Sigmoid colon (tissue), 6 donors: ENCODE measurements at regions not wholly inside any gene's neighbourhood (a gene's known extent, or its start where the extent isn't known, plus 50 kb on each side); places are given as distances from the start of the nearest gene placed in this dataset.
"Not testable (repeated sequence)": the region's sequence is repeated elsewhere in the genome, so short reads cannot be mapped to it uniquely, and the experiment has no call there.

Experiments
- DNase-seq: peaks from one replicate; pipeline ENCODE4 v3.0.0-alpha.2; 2019
- H3K27ac ChIP-seq, 4 donors: fragments of 200-600 bp; sonication (generic); one replicate each; pipeline ENCODE4 v1.5.1; 2016 to 2019; ENCODE audit warnings: mild to moderate bottlenecking in 1 of 4
- H3K27me3 ChIP-seq, 3 donors: fragments of 200-600 bp; sonication (generic); one replicate each; pipeline ENCODE4 v1.5.1; 2019; ENCODE audit warnings: mild to moderate bottlenecking in 1 of 3
- H3K36me3 ChIP-seq, 4 donors: fragments of 200-600 bp; sonication (generic); one replicate each; pipeline ENCODE4 v1.5.1; 2016 to 2019
- H3K4me1 ChIP-seq, 4 donors: fragments of 200-600 bp; sonication (generic); one replicate each; pipeline ENCODE4 v1.5.1; 2017 to 2019
- H3K4me3 ChIP-seq, 4 donors: fragments of 200-600 bp; sonication (generic); one replicate each; pipeline ENCODE4 v1.5.1; 2017 to 2019; ENCODE audit warnings: mild to moderate bottlenecking in 2 of 4, moderate library complexity in 1 of 4
- H3K9me3 ChIP-seq, 4 donors: fragments of 200-600 bp in 3 of 4; sonication (generic) in 3 of 4; one replicate each; pipeline versions ENCODE4 v1.5.1 to v1.6.1; 2013 to 2019
- EP300 ChIP-seq, 4 donors: sonication (generic); formaldehyde crosslinking; IDR thresholded peaks; one replicate each; pipeline ENCODE4 v1.6.1; 2017; ENCODE audit warnings: antibody characterized with exemption in 4 of 4
- POLR2A ChIP-seq, 2 donors: fragments of 450-650 bp; IDR thresholded peaks; one replicate each; pipeline ENCODE4 v1.6.1; 2016; ENCODE audit warnings: antibody characterized with exemption in 2 of 2, mild to moderate bottlenecking in 2 of 2, moderate library complexity in 2 of 2
- POLR2AphosphoS5 ChIP-seq, 4 donors: sonication (generic); formaldehyde crosslinking; IDR thresholded peaks; one replicate each; pipeline ENCODE4 v1.6.1; 2017; ENCODE audit warnings: antibody characterized with exemption in 4 of 4
- WGBS, 2 donors: extraction: QIAGEN DNeasy Blood & Tissue Kit; methylation state at CpG; one replicate each; pipeline ENCODE4 v1.1.7; 2013; 5-methylcytosine and 5-hydroxymethylcytosine counted together
- intact Hi-C: fragments of 100-400 bp; cut with DNase I; formaldehyde crosslinking; loops from one replicate; pipeline ENCODE4 v1.15.1; 2023
- TF ChIP-seq, protein P1 (sequence below), 4 experiments: fragments of 450-650 bp in 3 of 4; fragments of 200-600 bp in 1 of 4; IDR thresholded peaks; one replicate each; pipeline ENCODE4 v1.5.1; 2016 to 2019; ENCODE audit warnings: antibody characterized with exemption in 4 of 4, mild to moderate bottlenecking in 3 of 4, moderate library complexity in 2 of 4
- donor health status: healthy with polysubstance abuse.
- donor health status: healthy.

DNA sequence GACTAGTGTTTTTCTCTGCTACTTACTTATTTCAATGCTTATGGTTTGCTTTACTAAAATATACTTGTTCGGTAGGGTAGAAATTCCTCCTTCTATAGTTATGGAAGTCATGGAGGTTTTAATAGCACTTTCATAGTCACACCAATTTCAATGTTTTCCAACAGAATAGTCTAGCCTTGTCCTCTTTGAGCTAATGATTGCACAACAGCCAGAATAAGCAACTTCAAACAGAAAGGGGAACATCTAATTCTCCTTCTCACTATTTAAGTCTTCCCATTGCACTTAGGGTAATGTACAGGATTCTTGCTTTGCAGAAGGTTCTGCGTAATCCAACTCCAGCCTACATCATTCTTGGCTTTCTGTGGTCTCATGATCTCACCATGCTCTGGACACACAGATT is 287.7 kb upstream of the GCFC2 start:
- Histone ChIP-seq H3K27ac (no peak overlapping the region), H3K4me1 (no peaks in the 10 kb centered on the region), H3K36me3 (no peaks in the 10 kb centered on the region), H3K27me3 (no peaks in the 10 kb centered on the region), H3K9me3 (peaks cover 0 to 14% (median 5%) of the 10 kb centered on the region in 4 donors), H3K4me3 (no peak overlapping the region)
- DNase-seq, result no peak
- intact Hi-C loops, result no loop called here
- 92 to 93% methylated on average over 2 of the region's 2 CpGs for WGBS, 2 donors
- TF ChIP-seq POLR2AphosphoS5 (IDR thresholded peaks at IDR 0.05) (no peak), EP300 (IDR thresholded peaks at IDR 0.05) (no peak), POLR2A (IDR thresholded peaks at IDR 0.05) (no peak)
- TF ChIP-seq, protein P1, sequence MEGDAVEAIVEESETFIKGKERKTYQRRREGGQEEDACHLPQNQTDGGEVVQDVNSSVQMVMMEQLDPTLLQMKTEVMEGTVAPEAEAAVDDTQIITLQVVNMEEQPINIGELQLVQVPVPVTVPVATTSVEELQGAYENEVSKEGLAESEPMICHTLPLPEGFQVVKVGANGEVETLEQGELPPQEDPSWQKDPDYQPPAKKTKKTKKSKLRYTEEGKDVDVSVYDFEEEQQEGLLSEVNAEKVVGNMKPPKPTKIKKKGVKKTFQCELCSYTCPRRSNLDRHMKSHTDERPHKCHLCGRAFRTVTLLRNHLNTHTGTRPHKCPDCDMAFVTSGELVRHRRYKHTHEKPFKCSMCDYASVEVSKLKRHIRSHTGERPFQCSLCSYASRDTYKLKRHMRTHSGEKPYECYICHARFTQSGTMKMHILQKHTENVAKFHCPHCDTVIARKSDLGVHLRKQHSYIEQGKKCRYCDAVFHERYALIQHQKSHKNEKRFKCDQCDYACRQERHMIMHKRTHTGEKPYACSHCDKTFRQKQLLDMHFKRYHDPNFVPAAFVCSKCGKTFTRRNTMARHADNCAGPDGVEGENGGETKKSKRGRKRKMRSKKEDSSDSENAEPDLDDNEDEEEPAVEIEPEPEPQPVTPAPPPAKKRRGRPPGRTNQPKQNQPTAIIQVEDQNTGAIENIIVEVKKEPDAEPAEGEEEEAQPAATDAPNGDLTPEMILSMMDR (IDR thresholded peaks at IDR 0.05), result no peak

DNA sequence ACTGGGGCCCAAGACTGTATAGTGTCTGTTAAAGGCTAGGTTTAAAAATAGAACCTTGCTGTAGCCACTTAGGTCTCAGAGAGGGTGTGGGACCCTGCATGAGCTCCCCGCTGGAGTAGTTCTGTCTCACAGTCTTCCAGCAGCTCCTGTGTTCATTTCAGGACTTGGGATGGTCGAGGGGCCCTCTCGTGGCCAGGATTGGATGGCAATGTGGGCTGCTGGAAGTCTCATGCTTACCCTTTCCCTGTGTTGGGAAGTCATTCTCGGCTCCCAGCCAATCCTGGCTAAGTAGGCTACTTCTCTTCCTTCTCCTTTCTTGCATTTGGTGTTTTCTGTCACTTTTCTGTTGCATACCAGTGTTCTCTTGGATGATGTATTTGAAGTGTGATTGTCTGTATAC is 284.0 kb upstream of the GCFC2 start:
- Histone ChIP-seq H3K36me3 (no peaks in the 10 kb centered on the region), H3K27me3 (no peaks in the 10 kb centered on the region), H3K9me3 (peaks cover 0 to 8% (median 7%) of the 10 kb centered on the region in 4 donors), H3K4me1 (no peaks in the 10 kb centered on the region), H3K27ac (no peak overlapping the region), H3K4me3 (no peak overlapping the region)
- no peak for DNase-seq
- TF ChIP-seq EP300 (IDR thresholded peaks at IDR 0.05) (no peak), POLR2AphosphoS5 (IDR thresholded peaks at IDR 0.05) (no peak), POLR2A (IDR thresholded peaks at IDR 0.05) (no peak)
- TF ChIP-seq, protein P1 (IDR thresholded peaks at IDR 0.05), result no peak
- intact Hi-C loops, result no loop called here
- 59 to 71% methylated on average over 4 of the region's 4 CpGs for WGBS, 2 donors

DNA sequence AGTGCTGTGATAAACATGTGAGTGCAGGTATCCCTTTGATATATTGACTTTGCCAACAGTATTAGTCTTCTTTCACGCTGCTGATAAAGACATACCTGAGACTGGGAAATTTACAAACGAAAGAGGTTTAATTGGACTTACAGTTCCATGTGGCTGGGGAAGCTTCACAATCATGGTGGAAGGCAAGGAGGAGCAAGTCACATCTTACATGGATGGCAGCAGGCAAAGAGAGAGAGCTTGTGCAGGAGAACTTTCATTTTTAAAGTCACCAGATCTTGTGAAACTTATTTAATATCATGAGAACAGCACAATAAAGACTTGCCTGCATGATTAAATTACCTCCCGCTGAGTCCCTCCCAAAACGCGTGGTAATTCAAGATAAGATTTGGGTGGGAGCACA is 277.9 kb upstream of the GCFC2 start:
- H3K4me1 ChIP-seq, DNase-seq, H3K36me3 ChIP-seq, H3K9me3 ChIP-seq, H3K27me3 ChIP-seq, H3K4me3 ChIP-seq, intact Hi-C loops, H3K27ac ChIP-seq: not testable (repeated sequence)
- WGBS, 2 donors, result 77 to 94% methylated on average over 5 of the region's 5 CpGs

DNA sequence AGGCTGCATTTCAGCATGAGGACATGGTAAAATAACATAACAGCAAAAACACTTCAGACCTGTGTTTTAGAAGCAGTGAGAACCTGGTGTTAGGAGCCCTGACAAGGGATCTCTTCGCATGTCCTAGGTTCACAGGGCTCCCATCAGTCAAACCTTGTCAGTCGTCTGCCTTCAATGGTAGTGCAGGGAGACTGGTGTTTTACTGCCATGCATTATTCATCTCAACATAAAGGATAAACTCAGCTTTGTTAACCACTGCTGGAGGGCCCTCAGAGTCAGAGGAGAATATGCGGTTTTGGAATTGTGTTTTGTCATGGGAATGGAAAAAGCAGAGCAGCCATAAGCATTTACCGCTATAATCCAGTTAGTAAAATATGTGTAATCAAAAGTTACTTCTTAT is 275.9 kb upstream of the GCFC2 start:
- DNase-seq, result no peak
- Histone ChIP-seq H3K9me3 (peaks cover 0 to 4% (median 0%) of the 10 kb centered on the region in 4 donors), H3K4me3 (no peak overlapping the region), H3K27ac (no peak overlapping the region), H3K4me1 (no peaks in the 10 kb centered on the region), H3K27me3 (no peaks in the 10 kb centered on the region), H3K36me3 (no peaks in the 10 kb centered on the region)
- intact Hi-C loops, result no loop called here
- 72 to 73% methylated on average over 4 of the region's 4 CpGs for whole genome bisulfite sequencing, 2 donors
- no peak for TF ChIP-seq POLR2AphosphoS5 (IDR thresholded peaks at IDR 0.05)
- TF ChIP-seq POLR2A (IDR thresholded peaks at IDR 0.05), result no peak
- TF ChIP-seq EP300 (IDR thresholded peaks at IDR 0.05), result no peak
- TF ChIP-seq, protein P1 (IDR thresholded peaks at IDR 0.05), result no peak

DNA sequence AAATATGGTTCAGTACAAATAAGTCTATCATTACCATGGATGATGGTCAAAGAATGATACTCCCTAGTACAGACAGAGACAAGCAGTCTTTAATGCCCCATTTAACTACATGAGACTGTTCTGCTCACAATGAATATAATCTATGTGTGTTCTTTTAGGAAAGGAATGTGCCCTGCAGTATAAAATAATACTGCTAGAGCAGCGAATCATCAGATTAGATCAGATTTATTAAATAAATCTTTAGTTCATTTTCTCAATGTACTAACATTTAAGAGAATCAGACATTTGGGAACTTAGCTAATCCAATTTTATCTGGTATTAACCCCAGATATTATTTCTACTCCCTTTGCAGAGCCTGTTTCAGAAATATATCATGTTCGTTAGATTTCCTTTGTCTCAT is 272.0 kb upstream of the GCFC2 start:
- Histone ChIP-seq H3K27me3 (no peaks in the 10 kb centered on the region), H3K4me3 (no peak overlapping the region), H3K4me1 (no peaks in the 10 kb centered on the region), H3K9me3 (peaks cover 0 to 5% (median 0%) of the 10 kb centered on the region in 4 donors), H3K36me3 (no peaks in the 10 kb centered on the region), H3K27ac (no peak overlapping the region)
- 83% methylated on average over 2 of the region's 2 CpGs for WGBS, 2 donors
- TF ChIP-seq, protein P1 (IDR thresholded peaks at IDR 0.05), result no peak
- TF ChIP-seq EP300 (IDR thresholded peaks at IDR 0.05), result no peak
- TF ChIP-seq POLR2A (IDR thresholded peaks at IDR 0.05), result no peak
- no peak for TF ChIP-seq POLR2AphosphoS5 (IDR thresholded peaks at IDR 0.05)
- DNase-seq, result no peak
- intact Hi-C loops, result no loop called here
